T-cell (primary cell): ENCODE measurements at regions not wholly inside any gene's neighbourhood (a gene's known extent, or its start where the extent isn't known, plus 50 kb on each side); places are given as distances from the start of the nearest gene placed in this dataset.

Source experiments
- ATAC-seq, 4 experiments: fragments of 200-7000 bp in 3 of 4; fragments of 150-1000 bp in 1 of 4; cut with Tn5 transposase; replicated peaks in 1 of 4; 1 replicate in 3 of 4; 2 replicates in 1 of 4; pipeline ENCODE4 v1.10.0; 2021; ENCODE audit warnings: moderate library complexity in 3 of 4, mild to moderate bottlenecking in 2 of 4, moderate number of reproducible peaks in 1 of 4
- CTCF ChIA-PET, 2 donors: fragments of 300-600 bp; sonication (Branson Sonifier 250); formaldehyde crosslinking; loops; one replicate each; lab custom pipeline; 2022; ENCODE audit warnings: antibody characterized with exemption in 2 of 2; lab: Charles Lee
- POLR2A ChIA-PET, 2 donors: fragments of 300-600 bp; sonication (Branson Sonifier 250); formaldehyde crosslinking; loops; one replicate each; lab custom pipeline; 2022; ENCODE audit warnings: antibody characterized with exemption in 2 of 2; lab: Charles Lee
- DNase-seq, 35 experiments: peaks; one replicate each; pipeline versions ENCODE4 v3.0.0 to v3.0.0-alpha.2; 2013 to 2023
- H3K27ac ChIP-seq: one replicate; pipeline ENCODE4 v1.5.1; 2013; ENCODE audit warnings: low read length
- H3K27me3 ChIP-seq, 2 experiments: replicated peaks in 1 of 2; 1 replicate in 1 of 2; 2 replicates in 1 of 2; pipeline versions ENCODE4 v1.6.1 to v1.7.0; 2013; ENCODE audit warnings: low read length in 1 of 2, mixed read lengths in 1 of 2; ENCODE audit not compliant: control insufficient read depth in 2 of 2, insufficient read depth in 2 of 2; ENCODE audit errors: extremely low read depth in 1 of 2
- H3K36me3 ChIP-seq, 2 donors: 1 replicate in 1 of 2; 2 replicates in 1 of 2; pipeline versions ENCODE4 v1.6.1 to v1.7.0; 2013; ENCODE audit warnings: low read length in 1 of 2; ENCODE audit not compliant: control insufficient read depth in 2 of 2, insufficient read depth in 1 of 2; ENCODE audit errors: extremely low read depth in 1 of 2
- H3K4me1 ChIP-seq, 2 experiments: 1 replicate in 1 of 2; 2 replicates in 1 of 2; pipeline versions ENCODE4 v1.6.1 to v1.7.0; 2013; ENCODE audit warnings: low read length in 2 of 2, mixed read lengths in 1 of 2; ENCODE audit not compliant: insufficient read depth in 2 of 2, control insufficient read depth in 1 of 2; ENCODE audit errors: extremely low read depth in 1 of 2
- H3K4me3 ChIP-seq, 2 donors: 1 replicate in 1 of 2; 2 replicates in 1 of 2; pipeline versions ENCODE4 v1.5.1 to v1.7.0; 2013; ENCODE audit warnings: mild to moderate bottlenecking in 2 of 2, low read length in 1 of 2, moderate library complexity in 1 of 2; ENCODE audit not compliant: control insufficient read depth in 1 of 2; ENCODE audit errors: extremely low read depth in 1 of 2
- H3K9me3 ChIP-seq: 2 replicates; pipeline ENCODE4 v1.7.0; 2013
- H3K27ac Mint-ChIP-seq, 2 donors: one replicate each; pipeline ENCODE4 v1.8.0; 2020 to 2021; ENCODE audit warnings: mild to moderate bottlenecking in 2 of 2, mixed read lengths in 2 of 2
- H3K27me3 Mint-ChIP-seq, 2 donors: one replicate each; pipeline ENCODE4 v1.8.0; 2021 to 2022; ENCODE audit warnings: mixed read lengths in 2 of 2
- H3K36me3 Mint-ChIP-seq: one replicate; pipeline ENCODE4 v1.8.0; 2021; ENCODE audit warnings: mixed read lengths
- H3K4me1 Mint-ChIP-seq, 3 donors: one replicate each; pipeline ENCODE4 v1.8.0; 2020 to 2022; ENCODE audit warnings: mixed read lengths in 3 of 3, mild to moderate bottlenecking in 1 of 3
- H3K4me3 Mint-ChIP-seq, 3 donors: one replicate each; pipeline ENCODE4 v1.8.0; 2020 to 2022; ENCODE audit warnings: mild to moderate bottlenecking in 3 of 3, mixed read lengths in 3 of 3, moderate library complexity in 3 of 3
- H3K9me3 Mint-ChIP-seq, 3 donors: one replicate each; pipeline ENCODE4 v1.8.0; 2020 to 2022; ENCODE audit warnings: mixed read lengths in 3 of 3
- WGBS: methylation state at CpG from one replicate; pipeline ENCODE4 v1.1.5; 2013; ENCODE audit warnings: missing lambda C conversion rate; ENCODE audit not compliant: insufficient coverage; 5-methylcytosine and 5-hydroxymethylcytosine counted together

GRCh38 chr15:26477044-26477443 lies 295.8 kb downstream of the GABRB3 start:
- ATAC-seq (no peak), DNase-seq (no peak)
- POLR2A ChIA-PET = no interaction called here
- Histone ChIP-seq H3K36me3 (no peaks in the 10 kb centered on the region), H3K4me3 (no peak overlapping the region), H3K9me3 (peaks cover 2% of the 10 kb centered on the region), H3K27me3 (no peaks in the 10 kb centered on the region), H3K27ac (no peak overlapping the region), H3K4me1 (no peaks in the 10 kb centered on the region)
- Mint-ChIP-seq H3K36me3 (no peaks in the 10 kb centered on the region), H3K4me1 (no peaks in the 10 kb centered on the region), H3K27me3 (no peaks in the 10 kb centered on the region), H3K27ac (no peak overlapping the region), H3K9me3 (peaks cover 6 to 23% (median 12%) of the 10 kb centered on the region in 3 donors), H3K4me3 (no peak overlapping the region)
- whole genome bisulfite sequencing = no CpG with 5 or more reads among the region's 5 CpGs
- CTCF ChIA-PET = no interaction called here

GRCh38 chr15:26475554-26475953 lies 297.3 kb downstream of the GABRB3 start:
- Mint-ChIP-seq H3K27me3 (no peaks in the 10 kb centered on the region), H3K4me3 (no peak overlapping the region), H3K9me3 (peaks cover 6 to 26% (median 13%) of the 10 kb centered on the region in 3 donors), H3K27ac (no peak overlapping the region), H3K4me1 (no peaks in the 10 kb centered on the region), H3K36me3 (no peaks in the 10 kb centered on the region)
- WGBS = no CpG with 5 or more reads among the region's 7 CpGs
- DNase-seq (no peak), ATAC-seq (no peak)
- Histone ChIP-seq H3K4me1 (no peaks in the 10 kb centered on the region), H3K27me3 (no peaks in the 10 kb centered on the region), H3K36me3 (no peaks in the 10 kb centered on the region), H3K27ac (no peak overlapping the region), H3K9me3 (peaks cover 2% of the 10 kb centered on the region), H3K4me3 (no peak overlapping the region)
- ChIA-PET POLR2A (no interaction called here), CTCF (no interaction called here)

DNA sequence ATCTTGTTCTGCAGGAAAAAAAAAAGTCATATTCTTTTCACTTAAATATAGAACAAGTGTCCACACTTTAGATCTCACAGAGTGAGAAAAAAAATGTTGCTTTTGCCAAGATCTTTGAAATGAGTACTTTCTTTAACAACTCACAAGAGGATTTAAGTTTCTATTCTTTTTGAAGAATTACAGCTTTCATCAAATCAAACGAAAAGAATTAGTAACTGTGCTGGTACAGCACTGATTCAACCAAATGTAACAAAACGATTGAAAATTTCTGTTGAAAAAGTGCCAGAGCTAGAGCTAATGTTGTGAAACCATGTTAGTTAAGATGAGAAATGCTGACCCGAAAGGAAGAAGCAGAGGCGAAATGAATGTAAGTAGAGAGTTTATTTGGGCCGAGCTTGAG lies 300.2 kb downstream of the GABRB3 start:
- Mint-ChIP-seq H3K36me3 (no peaks in the 10 kb centered on the region), H3K4me1 (no peaks in the 10 kb centered on the region), H3K4me3 (no peak overlapping the region), H3K27me3 (no peaks in the 10 kb centered on the region), H3K9me3 (peaks cover 15 to 36% (median 16%) of the 10 kb centered on the region in 3 donors), H3K27ac (no peak overlapping the region)
- ChIA-PET CTCF (no interaction called here), POLR2A (no interaction called here)
- Histone ChIP-seq H3K27me3 (no peaks in the 10 kb centered on the region), H3K4me3 (no peak overlapping the region), H3K9me3 (peaks cover 2% of the 10 kb centered on the region), H3K36me3 (no peaks in the 10 kb centered on the region), H3K4me1 (no peaks in the 10 kb centered on the region), H3K27ac (no peak overlapping the region)
- WGBS = 88% methylated on average over 5 of the region's 5 CpGs
- no peak for ATAC-seq
- DNase-seq = no peak

DNA sequence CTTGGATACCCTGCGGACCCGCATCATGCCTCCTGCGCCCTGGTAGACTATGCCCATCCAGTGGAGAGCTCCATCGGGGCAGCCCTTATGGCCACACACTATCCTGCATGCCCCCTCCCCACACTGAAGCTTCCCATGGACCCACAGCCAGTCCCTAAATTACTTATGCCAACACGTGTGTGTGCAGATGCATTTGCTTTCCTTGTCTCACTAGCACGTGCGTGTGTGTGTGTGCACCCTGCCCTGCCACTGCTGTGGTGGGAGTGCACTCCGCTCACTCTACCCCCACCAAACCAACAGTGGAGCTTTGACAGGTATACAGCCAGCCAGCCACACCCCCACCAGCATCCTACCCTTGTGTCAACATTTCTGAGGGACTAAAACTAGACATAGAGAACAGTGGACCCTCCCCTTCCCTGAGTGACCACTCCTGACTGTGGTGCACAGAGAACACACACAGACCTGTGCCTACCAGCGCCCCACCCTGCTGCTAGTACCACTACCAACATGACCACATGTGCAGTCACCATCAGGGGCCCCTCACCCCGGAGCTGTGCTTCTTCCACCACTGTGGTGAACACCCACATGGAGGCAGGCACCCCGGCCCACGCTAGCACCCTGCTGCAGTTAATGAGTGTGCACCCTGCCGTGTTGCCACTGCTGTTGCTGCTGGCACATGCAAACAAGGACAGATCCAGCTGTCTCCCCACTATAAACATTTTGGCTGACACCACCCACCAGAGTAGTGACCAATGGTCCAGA lies 310.8 kb downstream of the GABRB3 start:
- no peak overlapping the region for H3K27ac Mint-ChIP-seq
- Histone ChIP-seq H3K36me3 (no peaks in the 10 kb centered on the region), H3K27me3 (no peaks in the 10 kb centered on the region), H3K4me3 (no peak overlapping the region), H3K27ac (no peak overlapping the region), H3K4me1 (no peaks in the 10 kb centered on the region), H3K9me3 (peaks cover 4% of the 10 kb centered on the region)
- ATAC-seq (no peak), DNase-seq (no peak)
- no peaks in the 10 kb centered on the region for H3K36me3 Mint-ChIP-seq
- H3K4me1 Mint-ChIP-seq = no peaks in the 10 kb centered on the region
- H3K4me3 Mint-ChIP-seq = no peak overlapping the region
- H3K27me3 Mint-ChIP-seq = no peaks in the 10 kb centered on the region
- ChIA-PET POLR2A (no interaction called here), CTCF (no interaction called here)
- 81% methylated on average over 13 of the region's 13 CpGs for WGBS
- H3K9me3 Mint-ChIP-seq = peaks cover 8 to 40% (median 20%) of the 10 kb centered on the region in 3 donors

- Histone ChIP-seq H3K27me3 (no peaks in the 10 kb centered on the region), H3K27ac (no peak overlapping the region), H3K4me1 (no peaks in the 10 kb centered on the region), H3K4me3 (no peak overlapping the region), H3K9me3 (peaks cover 4% of the 10 kb centered on the region), H3K36me3 (no peaks in the 10 kb centered on the region)
- no peak for ATAC-seq
- no peak overlapping the region for H3K4me3 Mint-ChIP-seq
- ChIA-PET CTCF (no interaction called here), POLR2A (no interaction called here)
- H3K27me3 Mint-ChIP-seq = no peaks in the 10 kb centered on the region
- H3K27ac Mint-ChIP-seq = no peak overlapping the region
- H3K9me3 Mint-ChIP-seq = peaks cover 5 to 48% (median 27%) of the 10 kb centered on the region in 3 donors
- 50% methylated on average over 1 of the region's 2 CpGs for WGBS
- no peak for DNase-seq
- H3K36me3 Mint-ChIP-seq = no peaks in the 10 kb centered on the region
- H3K4me1 Mint-ChIP-seq = no peaks in the 10 kb centered on the region
Observed at GRCh38 chr15:26460165-26460564, 312.7 kb downstream of the GABRB3 start.

GRCh38 chr15:26455828-26456227 lies 317.0 kb downstream of the GABRB3 start:
- ATAC-seq = no peak
- POLR2A ChIA-PET = no interaction called here
- no peaks in the 10 kb centered on the region for H3K36me3 ChIP-seq
- Mint-ChIP-seq H3K27me3 (no peaks in the 10 kb centered on the region), H3K36me3 (no peaks in the 10 kb centered on the region), H3K27ac (no peak overlapping the region), H3K4me3 (no peak overlapping the region), H3K9me3 (peaks cover 15 to 48% (median 48%) of the 10 kb centered on the region in 3 donors), H3K4me1 (no peaks in the 10 kb centered on the region)
- no peaks in the 10 kb centered on the region for H3K27me3 ChIP-seq
- no peaks in the 10 kb centered on the region for H3K4me1 ChIP-seq
- no CpG with 5 or more reads among the region's 2 CpGs for WGBS
- no peak for DNase-seq
- no peak overlapping the region for H3K4me3 ChIP-seq
- CTCF ChIA-PET = no interaction called here
- no peak overlapping the region for H3K27ac ChIP-seq
- peaks cover 4% of the 10 kb centered on the region for H3K9me3 ChIP-seq
